ENCODE measurements at regions not wholly inside any gene's neighbourhood (a gene's known extent, or its start where the extent isn't known, plus 50 kb on each side); places are given as distances from the start of the nearest gene placed in this dataset.
"Not testable (repeated sequence)": the region's sequence is repeated elsewhere in the genome, so short reads cannot be mapped to it uniquely, and the experiment has no call there.

- H3K27me3 ChIP-seq (ENCODE audit: insufficient read depth, low read length, poor library complexity, severe bottlenecking), result no peaks in the 10 kb centered on the region
- H3K4me3 Mint-ChIP-seq, result no peak overlapping the region
These were observed 150.6 kb downstream of the MYCN start for GRCh38 chr2:16090650-16091575.

DNA sequence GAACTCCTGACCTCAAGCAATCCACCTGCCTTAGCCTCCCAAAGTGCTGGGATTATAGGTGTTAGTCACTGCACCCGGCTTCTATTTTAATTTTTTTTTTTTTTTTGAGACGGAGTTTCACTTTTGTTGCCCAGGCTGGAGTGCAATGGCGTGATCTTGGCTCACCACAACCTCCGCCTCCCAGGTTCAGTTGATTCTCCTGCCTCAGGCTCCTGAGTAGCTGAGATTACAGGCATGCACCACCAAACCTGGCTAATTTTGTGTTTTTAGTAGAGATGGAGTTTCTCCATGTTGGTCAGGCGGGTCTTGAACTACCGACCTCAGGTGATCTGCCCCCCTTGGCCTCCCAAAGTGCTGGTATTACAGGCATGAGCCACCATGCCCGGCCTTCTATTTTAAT, 149.1 kb downstream of the MYCN start:
- DNase-seq; H3K4me3 ChIP-seq (ENCODE audit: low read length); H3K9me3 ChIP-seq (ENCODE audit: low read length); H3K36me3 Mint-ChIP-seq; H3K27ac Mint-ChIP-seq; H3K9me3 Mint-ChIP-seq; H3K4me1 Mint-ChIP-seq; H3K4me3 Mint-ChIP-seq; H3K27ac ChIP-seq (ENCODE audit: low read depth, low read length); H3K27me3 ChIP-seq (ENCODE audit: insufficient read depth, low read length, poor library complexity, severe bottlenecking); H3K4me1 ChIP-seq (ENCODE audit: insufficient read depth, low read length); H3K36me3 ChIP-seq (ENCODE audit: insufficient read depth, low read length); CTCF ChIA-PET; POLR2A ChIA-PET; H3K27me3 Mint-ChIP-seq: not testable (repeated sequence)

More at GRCh38 chr2:16090650-16091575, 150.6 kb downstream of the MYCN start:
- H3K36me3 ChIP-seq (ENCODE audit: insufficient read depth, low read length), result no peaks in the 10 kb centered on the region
- ChIA-PET CTCF (no interaction called here), POLR2A (no interaction called here)
- Mint-ChIP-seq H3K27ac (no peak overlapping the region), H3K9me3 (peaks cover 0 to 7% (median 1%) of the 10 kb centered on the region in 5 donors), H3K27me3 (peaks cover 0 to 2% of the 10 kb centered on the region in 2 donors), H3K36me3 (no peaks in the 10 kb centered on the region), H3K4me1 (no peaks in the 10 kb centered on the region)
- no peak for DNase-seq
- H3K27ac ChIP-seq (ENCODE audit: low read depth, low read length), result no peak overlapping the region
- H3K9me3 ChIP-seq (ENCODE audit: low read length), result no peaks in the 10 kb centered on the region
- H3K4me3 ChIP-seq (ENCODE audit: low read length), result no peak overlapping the region
- no peaks in the 10 kb centered on the region for H3K4me1 ChIP-seq (ENCODE audit: insufficient read depth, low read length)

DNA sequence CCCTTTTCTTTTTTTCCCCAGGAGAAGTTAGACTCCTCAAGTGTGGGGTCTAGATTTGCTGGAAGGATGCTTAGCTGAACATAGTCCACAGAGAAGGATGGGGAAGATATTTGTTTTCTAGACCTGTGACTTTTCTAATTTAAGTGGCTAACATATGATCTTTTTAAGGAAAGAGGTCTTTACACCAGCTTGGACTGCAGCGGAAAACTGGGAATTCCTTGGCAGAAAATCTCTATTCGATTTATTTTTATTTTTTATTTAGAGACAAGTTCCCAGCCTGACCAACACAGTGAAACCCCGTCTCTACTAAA, 148.4 kb downstream of the MYCN start:
- Histone ChIP-seq H3K9me3 (ENCODE audit: low read length) (no peaks in the 10 kb centered on the region), H3K36me3 (ENCODE audit: insufficient read depth, low read length) (no peaks in the 10 kb centered on the region), H3K27me3 (ENCODE audit: insufficient read depth, low read length, poor library complexity, severe bottlenecking) (no peaks in the 10 kb centered on the region), H3K4me3 (ENCODE audit: low read length) (no peak overlapping the region), H3K27ac (ENCODE audit: low read depth, low read length) (no peak overlapping the region), H3K4me1 (ENCODE audit: insufficient read depth, low read length) (no peaks in the 10 kb centered on the region)
- peaks cover 0 to 2% of the 10 kb centered on the region in 2 donors for H3K27me3 Mint-ChIP-seq
- POLR2A ChIA-PET, result no interaction called here
- H3K9me3 Mint-ChIP-seq, result peaks cover 0 to 7% (median 2%) of the 10 kb centered on the region in 5 donors
- H3K27ac Mint-ChIP-seq, result no peak overlapping the region
- H3K4me3 Mint-ChIP-seq, result no peak overlapping the region
- H3K4me1 Mint-ChIP-seq, result no peaks in the 10 kb centered on the region
- no peak for DNase-seq
- CTCF ChIA-PET, result no interaction called here
- H3K36me3 Mint-ChIP-seq, result no peaks in the 10 kb centered on the region

- no peak for DNase-seq
- Mint-ChIP-seq H3K36me3 (no peaks in the 10 kb centered on the region), H3K4me3 (no peak overlapping the region), H3K9me3 (peaks cover 0 to 5% (median 1%) of the 10 kb centered on the region in 5 donors), H3K27ac (no peak overlapping the region), H3K27me3 (peaks cover 0 to 2% of the 10 kb centered on the region in 2 donors), H3K4me1 (no peaks in the 10 kb centered on the region)
- Histone ChIP-seq H3K27ac (ENCODE audit: low read depth, low read length) (no peak overlapping the region), H3K27me3 (ENCODE audit: insufficient read depth, low read length, poor library complexity, severe bottlenecking) (no peaks in the 10 kb centered on the region), H3K36me3 (ENCODE audit: insufficient read depth, low read length) (no peaks in the 10 kb centered on the region), H3K9me3 (ENCODE audit: low read length) (no peaks in the 10 kb centered on the region), H3K4me1 (ENCODE audit: insufficient read depth, low read length) (no peaks in the 10 kb centered on the region), H3K4me3 (ENCODE audit: low read length) (no peak overlapping the region)
- POLR2A ChIA-PET, result no interaction called here
- CTCF ChIA-PET, result no interaction called here
These were observed 147.9 kb downstream of the MYCN start for GRCh38 chr2:16088035-16088801.

- H3K4me3 Mint-ChIP-seq; H3K36me3 Mint-ChIP-seq; CTCF ChIA-PET; H3K9me3 ChIP-seq (ENCODE audit: low read length); H3K4me1 Mint-ChIP-seq; H3K27me3 Mint-ChIP-seq; H3K27ac ChIP-seq (ENCODE audit: low read depth, low read length); H3K4me1 ChIP-seq (ENCODE audit: insufficient read depth, low read length); H3K36me3 ChIP-seq (ENCODE audit: insufficient read depth, low read length); POLR2A ChIA-PET; DNase-seq; H3K9me3 Mint-ChIP-seq; H3K4me3 ChIP-seq (ENCODE audit: low read length); H3K27me3 ChIP-seq (ENCODE audit: insufficient read depth, low read length, poor library complexity, severe bottlenecking): not testable (repeated sequence)
- peak overlapping the region in 1 of 8 donors; percentile 14 for H3K27ac Mint-ChIP-seq
These were observed 145.8 kb downstream of the MYCN start for GRCh38 chr2:16086136-16086535.

GRCh38 chr2:16085073-16085472, 144.7 kb downstream of the MYCN start:
- Histone ChIP-seq H3K4me1 (ENCODE audit: insufficient read depth, low read length) (no peaks in the 10 kb centered on the region), H3K4me3 (ENCODE audit: low read length) (no peak overlapping the region), H3K36me3 (ENCODE audit: insufficient read depth, low read length) (no peaks in the 10 kb centered on the region), H3K27ac (ENCODE audit: low read depth, low read length) (no peak overlapping the region), H3K27me3 (ENCODE audit: insufficient read depth, low read length, poor library complexity, severe bottlenecking) (no peaks in the 10 kb centered on the region), H3K9me3 (ENCODE audit: low read length) (no peaks in the 10 kb centered on the region)
- H3K27ac Mint-ChIP-seq, result no peak overlapping the region
- ChIA-PET POLR2A (no interaction called here), CTCF (no interaction called here)
- peaks cover 0 to 2% of the 10 kb centered on the region in 2 donors for H3K27me3 Mint-ChIP-seq
- H3K36me3 Mint-ChIP-seq, result no peaks in the 10 kb centered on the region
- no peaks in the 10 kb centered on the region for H3K4me1 Mint-ChIP-seq
- no peak overlapping the region for H3K4me3 Mint-ChIP-seq
- peaks cover 0 to 3% (median 0%) of the 10 kb centered on the region in 5 donors for H3K9me3 Mint-ChIP-seq
- no peak for DNase-seq

DNA sequence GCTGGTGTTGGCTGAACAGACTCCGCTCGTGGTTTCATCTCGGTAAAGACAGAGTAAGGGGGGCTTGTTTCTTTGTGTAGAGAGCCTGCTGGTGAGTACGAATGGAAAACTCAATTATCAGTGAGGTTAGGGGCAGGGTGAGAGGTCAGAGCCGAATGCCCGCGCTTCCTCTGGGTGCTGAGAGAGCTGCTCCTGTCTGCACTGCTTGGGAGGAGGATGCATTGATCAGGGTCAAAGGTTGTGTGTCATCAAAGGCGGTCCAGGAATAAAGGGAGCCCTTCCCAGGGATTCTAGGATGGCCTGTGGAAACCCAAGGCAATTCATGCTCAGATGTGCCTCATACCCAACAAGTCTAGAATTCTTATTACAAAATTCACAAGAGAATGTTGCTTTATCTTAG, 143.9 kb downstream of the MYCN start:
- no peaks in the 10 kb centered on the region for H3K4me1 ChIP-seq (ENCODE audit: insufficient read depth, low read length)
- no peaks in the 10 kb centered on the region for H3K9me3 ChIP-seq (ENCODE audit: low read length)
- no peak overlapping the region for H3K4me3 ChIP-seq (ENCODE audit: low read length)
- Mint-ChIP-seq H3K36me3 (no peaks in the 10 kb centered on the region), H3K27ac (no peak overlapping the region), H3K27me3 (peaks cover 0 to 2% of the 10 kb centered on the region in 2 donors), H3K9me3 (peaks cover 0 to 3% (median 0%) of the 10 kb centered on the region in 5 donors), H3K4me1 (no peaks in the 10 kb centered on the region), H3K4me3 (no peak overlapping the region)
- no peaks in the 10 kb centered on the region for H3K36me3 ChIP-seq (ENCODE audit: insufficient read depth, low read length)
- DNase-seq, result no peak
- no peak overlapping the region for H3K27ac ChIP-seq (ENCODE audit: low read depth, low read length)
- POLR2A ChIA-PET, result no interaction called here
- CTCF ChIA-PET, result no interaction called here
- H3K27me3 ChIP-seq (ENCODE audit: insufficient read depth, low read length, poor library complexity, severe bottlenecking), result no peaks in the 10 kb centered on the region

- ChIA-PET CTCF (no interaction called here), POLR2A (no interaction called here)
- no peaks in the 10 kb centered on the region for H3K4me1 Mint-ChIP-seq
These were observed 141.9 kb downstream of the MYCN start for GRCh38 chr2:16082276-16082675.

More at GRCh38 chr2:16082276-16082675, 141.9 kb downstream of the MYCN start:
- peaks cover 0 to 2% of the 10 kb centered on the region in 2 donors for H3K27me3 Mint-ChIP-seq
- Histone ChIP-seq H3K4me3 (ENCODE audit: low read length) (no peak overlapping the region), H3K9me3 (ENCODE audit: low read length) (no peaks in the 10 kb centered on the region), H3K4me1 (ENCODE audit: insufficient read depth, low read length) (no peaks in the 10 kb centered on the region), H3K27ac (ENCODE audit: low read depth, low read length) (no peak overlapping the region), H3K36me3 (ENCODE audit: insufficient read depth, low read length) (no peaks in the 10 kb centered on the region), H3K27me3 (ENCODE audit: insufficient read depth, low read length, poor library complexity, severe bottlenecking) (no peaks in the 10 kb centered on the region)
- H3K27ac Mint-ChIP-seq, result no peak overlapping the region
- H3K36me3 Mint-ChIP-seq, result no peaks in the 10 kb centered on the region
- DNase-seq, result no peak
- H3K9me3 Mint-ChIP-seq, result peaks cover 0 to 3% (median 0%) of the 10 kb centered on the region in 5 donors
- no peak overlapping the region for H3K4me3 Mint-ChIP-seq
